SK-N-SH (cell line): ENCODE measurements at regions not wholly inside any gene's neighbourhood (a gene's known extent, or its start where the extent isn't known, plus 50 kb on each side); places are given as distances from the start of the nearest gene placed in this dataset.

ENCODE experiments used
- CTCF ChIP-seq: fragments of 200-600 bp; sonication (generic); IDR thresholded peaks from 2 replicates; pipeline ENCODE4 v1.6.1; 2017; ENCODE audit warnings: antibody characterized with exemption, mild to moderate bottlenecking, moderate library complexity
- EP300 ChIP-seq, 2 experiments: IDR thresholded peaks; 2 replicates each; pipeline versions ENCODE4 v1.4.0 to v1.6.1; 2012; ENCODE audit warnings: borderline replicate concordance in 1 of 2, low read depth in 1 of 2, low read length in 1 of 2
- EZH2phosphoT487 ChIP-seq: fragments of 200-600 bp; sonication (generic); IDR thresholded peaks from 2 replicates; pipeline ENCODE4 v1.6.1; 2017; ENCODE audit warnings: low read depth, mixed run types, mild to moderate bottlenecking, antibody characterized with exemption, moderate library complexity, borderline replicate concordance
- TEAD4 ChIP-seq: IDR thresholded peaks from 2 replicates; pipeline ENCODE4 v1.4.0; 2012; ENCODE audit warnings: mild to moderate bottlenecking, borderline replicate concordance; ENCODE audit not compliant: insufficient read depth

- TF ChIP-seq EP300 (IDR thresholded peaks at IDR 0.05; ENCODE audit: borderline replicate concordance in 1 of 2, low read depth in 1 of 2, low read length in 1 of 2): no peak
- no peak for TF ChIP-seq CTCF
- TF ChIP-seq EZH2phosphoT487: no peak
- TF ChIP-seq TEAD4: no peak
Measured at GRCh38 chr18:56455874-56456273, 182.5 kb downstream of the TXNL1 start.
